ENCODE measurements at regions not wholly inside any gene's neighbourhood (a gene's known extent, or its start where the extent isn't known, plus 50 kb on each side); places are given as distances from the start of the nearest gene placed in this dataset.
"Not testable (repeated sequence)": the region's sequence is repeated elsewhere in the genome, so short reads cannot be mapped to it uniquely, and the experiment has no call there.

- no peak for TF ChIP-seq CTCF (IDR thresholded peaks at IDR 0.05)
- Histone ChIP-seq H3K4me1 (no peaks in the 10 kb centered on the region), H3K27ac (no peak overlapping the region), H3K36me3 (no peaks in the 10 kb centered on the region), H3K27me3 (no peaks in the 10 kb centered on the region), H3K4me3 (no peak overlapping the region), H3K9me3 (no peaks in the 10 kb centered on the region)
- DNase-seq, result no peak
- intact Hi-C loops (cut with DNase I; ENCODE audit: low total_unique reads), result no loop called here
Observed at GRCh38 chr12:9361879-9362326, 153.7 kb upstream of the PZP start.

- H3K36me3 ChIP-seq; H3K4me3 ChIP-seq; H3K27me3 ChIP-seq; DNase-seq; intact Hi-C loops (cut with DNase I; ENCODE audit: low total_unique reads); H3K27ac ChIP-seq; H3K4me1 ChIP-seq: not testable (repeated sequence)
- H3K9me3 ChIP-seq, result peaks cover 0 to 24% (median 10%) of the 10 kb centered on the region in 3 donors
Observed at GRCh38 chr12:9354009-9354754, 146.0 kb upstream of the PZP start.

- no peak for TF ChIP-seq CTCF (IDR thresholded peaks at IDR 0.05)
- Histone ChIP-seq H3K27ac (no peak overlapping the region), H3K27me3 (no peaks in the 10 kb centered on the region), H3K4me3 (no peak overlapping the region), H3K36me3 (no peaks in the 10 kb centered on the region), H3K4me1 (no peaks in the 10 kb centered on the region), H3K9me3 (peaks cover 0 to 24% (median 10%) of the 10 kb centered on the region in 3 donors)
- no peak for DNase-seq
- intact Hi-C loops (cut with DNase I; ENCODE audit: low total_unique reads), result no loop called here
Observed at GRCh38 chr12:9351136-9351535, 142.9 kb upstream of the PZP start.

GRCh38 chr12:9349888-9350885 lies 142.0 kb upstream of the PZP start:
- no peak for TF ChIP-seq CTCF (IDR thresholded peaks at IDR 0.05)
- Histone ChIP-seq H3K9me3 (peaks cover 0 to 24% (median 10%) of the 10 kb centered on the region in 3 donors), H3K27me3 (no peaks in the 10 kb centered on the region), H3K27ac (no peak overlapping the region), H3K4me3 (no peak overlapping the region), H3K4me1 (no peaks in the 10 kb centered on the region), H3K36me3 (no peaks in the 10 kb centered on the region)
- no peak for DNase-seq
- intact Hi-C loops (cut with DNase I; ENCODE audit: low total_unique reads), result no loop called here

- TF ChIP-seq CTCF (IDR thresholded peaks at IDR 0.05), result no peak
- Histone ChIP-seq H3K4me1 (no peaks in the 10 kb centered on the region), H3K9me3 (peaks cover 0 to 15% (median 9%) of the 10 kb centered on the region in 3 donors), H3K27me3 (no peaks in the 10 kb centered on the region), H3K4me3 (no peak overlapping the region), H3K27ac (no peak overlapping the region), H3K36me3 (no peaks in the 10 kb centered on the region)
- no peak for DNase-seq
- intact Hi-C loops (cut with DNase I; ENCODE audit: low total_unique reads), result no loop called here
Observed at GRCh38 chr12:9348906-9349518, 140.8 kb upstream of the PZP start.
